Heart left ventricle (tissue), 13 donors: ENCODE measurements at regions not wholly inside any gene's neighbourhood (a gene's known extent, or its start where the extent isn't known, plus 50 kb on each side); places are given as distances from the start of the nearest gene placed in this dataset.

Experiments
- CTCF ChIP-seq, 12 donors: fragments of 200-600 bp; sonication (generic) in 4 of 12; IDR thresholded peaks; one replicate each; pipeline versions ENCODE4 v1.5.0 to v1.8.0; 2018 to 2022; ENCODE audit warnings: antibody characterized with exemption in 12 of 12, mild to moderate bottlenecking in 5 of 12
- POLR2A ChIP-seq, 2 donors: fragments of 450-650 bp; IDR thresholded peaks; one replicate each; pipeline ENCODE4 v1.6.1; 2017; ENCODE audit warnings: antibody characterized with exemption in 2 of 2, mild to moderate bottlenecking in 2 of 2, moderate library complexity in 2 of 2
- donor health status: ischemic (EF 13 %, LVEDD 7.1; RV severe dilation, severe dysfunction).
- donor health status: DM: no; HTN: yes; CAD: no.
- donor health status: DM: no; HTN: no; CAD: no.
- donor health status: ischemic (EF 25% LVEDD 6.9; RV normal size, moderate dysfunction).
- donor health status: ischemic (EF 25% LVEDD 5.7; RV mildly dilated, moderate dysfunction).
- donor health status: ischemic (EF 35%, LVEDD 5.7; RV mildly dilated, moderate dysfunction).
- donor health status: nonischemic (EF 11% LVEDD 7.7; RV severe dilation, severe dysfunction).
- donor health status: DM: yes; HTN: yes; CAD: no.
- donor health status: PGD.
- donor health status: ischemic (EF 29% LVEDD 5.4; RV normal size, mild dysfunction).
- donor health status: nonischemic (EF 23%, LVEDD 6.1; RV moderate dilation, normal function).

GRCh38 chr10:65550761-65551160 is 1375.1 kb upstream of the LRRTM3 start:
- TF ChIP-seq POLR2A (IDR thresholded peaks at IDR 0.05) (no peak), CTCF (IDR thresholded peaks at IDR 0.05) (no peak)
